Cardiac fibroblast (primary cell): ENCODE measurements at regions not wholly inside any gene's neighbourhood (a gene's known extent, or its start where the extent isn't known, plus 50 kb on each side); places are given as distances from the start of the nearest gene placed in this dataset.

ENCODE experiments used
- DNase-seq, 2 donors: peaks; one replicate each; pipeline versions ENCODE4 v3.0.0 to v3.0.0-alpha.2; 2010; ENCODE audit warnings: low read depth in 2 of 2
- H3K4me3 ChIP-seq, 2 donors: replicated peaks in 1 of 2; 1 replicate in 1 of 2; 2 replicates in 1 of 2; pipeline ENCODE4 v1.5.1; 2011; ENCODE audit warnings: low read depth in 2 of 2, low read length in 2 of 2, mild to moderate bottlenecking in 2 of 2, moderate library complexity in 1 of 2
- TF ChIP-seq, protein P1 (sequence below): IDR thresholded peaks from one replicate; pipeline ENCODE4 v1.5.1; 2011; ENCODE audit warnings: low read depth, mild to moderate bottlenecking, low read length, inconsistent platforms

DNA sequence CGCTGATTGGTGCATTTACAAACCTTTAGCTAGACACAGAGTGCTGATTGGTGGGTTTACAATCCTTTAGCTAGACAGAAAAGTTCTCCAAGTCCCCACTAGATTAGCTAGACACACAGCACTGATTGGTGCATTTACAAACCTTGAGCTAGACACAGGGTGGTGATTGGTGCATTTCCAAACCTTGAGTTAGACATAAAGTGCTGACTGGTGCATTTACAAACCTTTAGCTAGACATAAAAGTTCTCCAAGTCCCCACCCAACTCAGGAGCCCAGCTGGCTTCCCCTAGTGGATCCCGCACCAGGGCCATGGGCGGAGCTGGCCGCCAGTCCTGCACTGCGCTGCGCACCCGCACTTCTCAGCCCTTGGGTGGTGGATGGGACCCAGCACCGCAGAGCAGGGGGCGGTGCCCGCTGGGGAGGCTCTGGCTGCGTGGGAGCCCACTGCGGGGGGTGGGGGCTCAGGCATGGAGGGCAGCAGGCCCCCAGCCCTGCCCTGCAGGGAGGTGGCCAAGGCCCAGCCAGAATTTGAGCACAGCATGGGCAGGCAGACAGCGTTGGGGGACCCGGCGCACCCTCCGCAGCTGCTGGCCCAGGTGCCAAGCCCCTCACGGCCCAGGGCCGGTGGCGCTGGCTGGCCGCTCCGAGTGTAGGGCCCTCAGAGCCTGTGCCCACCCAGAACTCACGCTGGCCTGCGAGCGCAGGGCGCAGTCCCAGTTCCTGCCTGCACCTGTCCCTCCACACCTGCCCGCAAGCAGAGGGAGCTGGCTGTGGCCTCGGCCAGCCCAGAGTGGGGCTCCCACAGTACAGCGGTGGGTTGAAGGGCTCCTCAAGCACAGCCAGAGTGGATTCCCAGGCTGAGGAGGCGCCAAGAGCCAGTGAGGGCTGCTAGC lies 608.9 kb upstream of the LCORL start:
- no peak for DNase-seq
- TF ChIP-seq, protein P1, sequence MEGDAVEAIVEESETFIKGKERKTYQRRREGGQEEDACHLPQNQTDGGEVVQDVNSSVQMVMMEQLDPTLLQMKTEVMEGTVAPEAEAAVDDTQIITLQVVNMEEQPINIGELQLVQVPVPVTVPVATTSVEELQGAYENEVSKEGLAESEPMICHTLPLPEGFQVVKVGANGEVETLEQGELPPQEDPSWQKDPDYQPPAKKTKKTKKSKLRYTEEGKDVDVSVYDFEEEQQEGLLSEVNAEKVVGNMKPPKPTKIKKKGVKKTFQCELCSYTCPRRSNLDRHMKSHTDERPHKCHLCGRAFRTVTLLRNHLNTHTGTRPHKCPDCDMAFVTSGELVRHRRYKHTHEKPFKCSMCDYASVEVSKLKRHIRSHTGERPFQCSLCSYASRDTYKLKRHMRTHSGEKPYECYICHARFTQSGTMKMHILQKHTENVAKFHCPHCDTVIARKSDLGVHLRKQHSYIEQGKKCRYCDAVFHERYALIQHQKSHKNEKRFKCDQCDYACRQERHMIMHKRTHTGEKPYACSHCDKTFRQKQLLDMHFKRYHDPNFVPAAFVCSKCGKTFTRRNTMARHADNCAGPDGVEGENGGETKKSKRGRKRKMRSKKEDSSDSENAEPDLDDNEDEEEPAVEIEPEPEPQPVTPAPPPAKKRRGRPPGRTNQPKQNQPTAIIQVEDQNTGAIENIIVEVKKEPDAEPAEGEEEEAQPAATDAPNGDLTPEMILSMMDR = no peak
- no peak overlapping the region for H3K4me3 ChIP-seq

DNA sequence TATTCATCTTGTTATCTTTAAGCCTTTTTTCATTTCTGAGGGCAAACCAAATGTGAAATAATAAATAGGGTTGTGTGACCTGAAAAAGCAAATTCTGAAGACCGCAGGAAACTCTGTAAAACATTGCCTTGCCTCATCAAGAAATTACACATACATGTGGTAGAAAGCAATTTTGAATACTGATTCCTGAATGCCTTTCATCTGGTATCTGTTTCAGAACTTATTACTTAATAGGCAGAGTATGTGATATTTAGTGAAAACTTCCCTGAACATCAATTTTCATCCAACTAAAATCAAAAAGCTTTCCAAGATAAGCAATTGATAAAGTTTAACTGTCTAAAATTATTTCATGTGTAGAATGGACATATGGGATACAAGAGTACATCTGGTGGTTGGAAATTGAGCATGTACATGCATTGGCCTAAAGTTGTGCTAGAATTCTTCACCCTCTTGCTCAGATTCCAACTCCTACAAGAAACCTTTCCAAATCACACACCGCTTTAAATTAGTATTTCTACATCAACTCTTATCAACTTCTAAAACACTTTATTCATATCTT lies 606.0 kb upstream of the LCORL start:
- TF ChIP-seq, protein P1 = no peak
- H3K4me3 ChIP-seq = no peak overlapping the region

DNA sequence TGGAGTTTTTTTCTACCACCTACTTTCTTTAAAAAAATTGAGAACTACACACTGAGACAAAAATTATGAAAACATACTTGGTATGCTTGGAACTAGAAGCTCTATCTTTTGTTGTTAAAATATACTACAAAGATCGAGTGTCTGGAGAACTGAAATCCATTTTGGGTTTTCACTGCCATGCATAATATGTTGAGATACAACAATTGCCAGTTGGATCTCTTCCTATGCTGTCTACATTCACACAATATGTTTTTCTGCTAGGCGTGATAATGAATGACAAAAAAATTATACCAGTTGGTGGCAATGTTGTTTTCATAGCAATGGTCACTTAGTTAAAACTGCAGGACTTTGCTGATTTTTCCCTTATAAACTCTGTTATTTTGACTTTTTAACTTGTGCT lies 605.4 kb upstream of the LCORL start:
- no peak for DNase-seq
- H3K4me3 ChIP-seq = no peak overlapping the region
- TF ChIP-seq, protein P1 = no peak

More for the DNA sequence above, 606.0 kb upstream of the LCORL start:
- no peak for DNase-seq

DNA sequence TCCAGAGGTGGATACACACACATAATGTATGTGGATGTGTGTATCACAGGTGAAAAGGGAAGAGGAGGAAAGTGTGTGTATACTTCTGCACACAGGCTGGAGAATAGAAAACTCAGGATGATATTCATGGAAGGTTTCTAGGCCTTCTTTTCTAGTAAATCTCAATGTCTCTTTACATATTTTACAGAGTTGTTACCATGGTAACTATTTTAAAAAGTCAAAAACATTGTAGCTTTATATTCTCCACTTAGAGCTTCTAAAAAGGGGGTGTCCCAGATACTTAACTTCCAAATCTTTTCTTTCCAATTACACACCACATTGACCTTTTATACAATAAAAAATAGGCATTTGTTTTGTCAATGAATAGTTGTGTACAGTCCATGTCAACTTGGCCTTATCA lies 604.8 kb upstream of the LCORL start:
- TF ChIP-seq, protein P1 = no peak
- DNase-seq = no peak
- H3K4me3 ChIP-seq = no peak overlapping the region

DNA sequence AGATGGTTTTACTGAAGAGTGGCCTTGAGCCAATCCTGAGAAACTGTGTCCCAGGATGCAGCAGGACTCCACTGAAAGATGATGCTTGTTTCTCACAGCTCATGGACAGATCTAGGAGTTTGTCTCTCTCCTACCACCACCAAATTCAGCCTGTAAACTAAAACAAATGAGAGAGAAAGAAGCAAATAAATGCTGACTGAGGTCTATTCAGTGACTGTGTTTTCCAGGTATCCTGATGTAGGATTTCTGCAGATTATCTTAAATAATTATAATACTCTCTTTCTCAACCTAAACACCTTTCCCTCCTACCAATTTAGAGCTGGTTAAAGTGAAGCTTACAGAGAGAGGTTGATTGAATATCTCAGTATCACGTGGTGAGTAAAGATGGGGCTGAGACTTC lies 599.6 kb upstream of the LCORL start:
- DNase-seq = no peak
- TF ChIP-seq, protein P1 = no peak

DNA sequence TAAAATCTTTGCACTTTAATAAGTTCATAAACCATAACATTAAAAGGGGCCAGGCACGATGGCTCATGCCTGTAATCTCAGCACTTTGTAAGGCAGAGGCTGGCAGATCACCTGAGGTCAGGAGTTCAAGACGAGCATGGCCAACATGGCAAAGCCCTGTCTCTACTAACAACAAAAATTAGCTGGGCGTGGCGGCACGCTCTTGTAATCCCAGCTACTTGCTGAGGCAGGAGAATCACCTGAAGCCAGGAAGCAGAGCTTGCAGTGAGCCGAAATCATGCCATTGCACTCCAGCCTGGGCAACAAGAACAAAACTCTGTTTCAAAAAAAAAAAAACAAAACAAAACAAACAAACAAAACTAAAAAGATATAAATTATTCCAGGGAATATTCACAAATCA lies 595.2 kb upstream of the LCORL start:
- no peak for DNase-seq
- no peak overlapping the region for H3K4me3 ChIP-seq
- TF ChIP-seq, protein P1 = no peak

More for the DNA sequence above, 599.6 kb upstream of the LCORL start:
- H3K4me3 ChIP-seq = no peak overlapping the region
